ENCODE measurements at regions not wholly inside any gene's neighbourhood (a gene's known extent, or its start where the extent isn't known, plus 50 kb on each side); places are given as distances from the start of the nearest gene placed in this dataset.
A peak's percentile ranks its signal among the peaks of the same experiment; 100 is the strongest.

- BruUV-seq (replicated peaks), result no TSS peak
- DNase-seq, result no peak
- Histone ChIP-seq H3K27ac (ENCODE audit: low read length) (no peak overlapping the region), H3K4me1 (ENCODE audit: insufficient read depth, low read length) (peaks cover 12% of the 10 kb centered on the region), H3F3A (ENCODE audit: low read length, unreplicated experiment) (no peaks in the 10 kb centered on the region), H2AFZ (ENCODE audit: low read length) (no peak overlapping the region), H3K36me3 (ENCODE audit: low read depth, low read length) (no peaks in the 10 kb centered on the region), H3K9me3 (ENCODE audit: low read length) (no peaks in the 10 kb centered on the region), H3K79me2 (ENCODE audit: low read length) (no peaks in the 10 kb centered on the region), H3K27me3 (ENCODE audit: low read length) (no peaks in the 10 kb centered on the region), H3K9ac (ENCODE audit: low read length) (no peak overlapping the region), H4K20me1 (ENCODE audit: low read length) (no peaks in the 10 kb centered on the region), H3K4me2 (ENCODE audit: low read length) (no peak overlapping the region), H3K4me3 (ENCODE audit: low read length) (no peak overlapping the region), H3K9me2 (replicated peaks; ENCODE audit: low read length) (no peaks in the 10 kb centered on the region)
- ChIA-PET POLR2A (ENCODE audit: unreplicated experiment) (no interaction called here), CTCF (interaction anchor here (0.6 kb wide), 1 partner anchor 1196 kb away, joined by 6 read pairs; no protein-coding TSS in a partner anchor)
- intact Hi-C loops (cut with micrococcal nuclease), result no loop called here
- TF ChIP-seq CTCF (conservative IDR thresholded peaks at IDR 0.05; ENCODE audit: low read depth, low read length) (no peak), EZH2 (IDR thresholded peaks at IDR 0.05; ENCODE audit: low read length, unreplicated experiment) (no peak), EZH2phosphoT487 (IDR thresholded peaks at IDR 0.05; ENCODE audit: borderline replicate concordance, low read length) (no peak)
- ATAC-seq, result no peak
These were observed 151.8 kb upstream of the PTPRM start for GRCh38 chr18:7415081-7415894.

- Histone ChIP-seq H3K9ac (ENCODE audit: low read length) (no peak overlapping the region), H3K27me3 (ENCODE audit: low read length) (no peaks in the 10 kb centered on the region), H3F3A (ENCODE audit: low read length, unreplicated experiment) (no peaks in the 10 kb centered on the region), H3K36me3 (ENCODE audit: low read depth, low read length) (no peaks in the 10 kb centered on the region), H3K4me1 (ENCODE audit: insufficient read depth, low read length) (peaks cover 12% of the 10 kb centered on the region), H3K79me2 (ENCODE audit: low read length) (no peaks in the 10 kb centered on the region), H3K9me2 (replicated peaks; ENCODE audit: low read length) (no peaks in the 10 kb centered on the region), H3K9me3 (ENCODE audit: low read length) (no peaks in the 10 kb centered on the region), H3K4me3 (ENCODE audit: low read length) (no peak overlapping the region), H4K20me1 (ENCODE audit: low read length) (no peaks in the 10 kb centered on the region), H3K27ac (ENCODE audit: low read length) (no peak overlapping the region; the same call in 1 of the 2 replicates), H2AFZ (ENCODE audit: low read length) (0 out of 2 replicates have a peak overlapping the region, but pooled peaks have one; percentile 21), H3K4me2 (ENCODE audit: low read length) (peak overlapping the region; percentile 44)
- no TSS peak for BruUV-seq (replicated peaks)
- ATAC-seq (peak; percentile 99), DNase-seq (peak; percentile 91)
- intact Hi-C loops (cut with micrococcal nuclease), result no loop called here
- TF ChIP-seq EZH2 (IDR thresholded peaks at IDR 0.05; ENCODE audit: low read length, unreplicated experiment), result no peak
- TF ChIP-seq CTCF (conservative IDR thresholded peaks at IDR 0.05; ENCODE audit: low read depth, low read length), result no peak
- no peak for TF ChIP-seq EZH2phosphoT487 (IDR thresholded peaks at IDR 0.05; ENCODE audit: borderline replicate concordance, low read length)
- CTCF ChIA-PET, result no interaction called here
- POLR2A ChIA-PET (ENCODE audit: unreplicated experiment), result no interaction called here
These were observed 149.4 kb upstream of the PTPRM start for GRCh38 chr18:7417727-7418126.

- H3K27ac ChIP-seq (ENCODE audit: low read length), result no peak overlapping the region
- TF ChIP-seq CTCF (conservative IDR thresholded peaks at IDR 0.05; ENCODE audit: low read depth, low read length), result no peak
- no peak for TF ChIP-seq EZH2 (IDR thresholded peaks at IDR 0.05; ENCODE audit: low read length, unreplicated experiment)
- no peak for TF ChIP-seq EZH2phosphoT487 (IDR thresholded peaks at IDR 0.05; ENCODE audit: borderline replicate concordance, low read length)
- no peak overlapping the region for H2AFZ ChIP-seq (ENCODE audit: low read length)
- no peaks in the 10 kb centered on the region for H3K9me2 ChIP-seq (replicated peaks; ENCODE audit: low read length)
- POLR2A ChIA-PET (ENCODE audit: unreplicated experiment), result no interaction called here
- intact Hi-C loops (cut with micrococcal nuclease), result no loop called here
- CTCF ChIA-PET, result no interaction called here
- H3K9ac ChIP-seq (ENCODE audit: low read length), result no peak overlapping the region
- no peaks in the 10 kb centered on the region for H3K9me3 ChIP-seq (ENCODE audit: low read length)
- H3K4me3 ChIP-seq (ENCODE audit: low read length), result no peak overlapping the region
- no peaks in the 10 kb centered on the region for H3K79me2 ChIP-seq (ENCODE audit: low read length)
- H3K27me3 ChIP-seq (ENCODE audit: low read length), result peaks cover 22% of the 10 kb centered on the region; the same call in 1 of the 2 replicates
- ATAC-seq (no peak), DNase-seq (no peak)
- no peaks in the 10 kb centered on the region for H4K20me1 ChIP-seq (ENCODE audit: low read length)
- H3K4me2 ChIP-seq (ENCODE audit: low read length), result no peak overlapping the region
- no peaks in the 10 kb centered on the region for H3F3A ChIP-seq (ENCODE audit: low read length, unreplicated experiment)
- H3K4me1 ChIP-seq (ENCODE audit: insufficient read depth, low read length), result no peaks in the 10 kb centered on the region
- no TSS peak for BruUV-seq (replicated peaks)
- no peaks in the 10 kb centered on the region for H3K36me3 ChIP-seq (ENCODE audit: low read depth, low read length)
These were observed 137.3 kb upstream of the PTPRM start for GRCh38 chr18:7429831-7430230.
